ENCODE measurements at regions not wholly inside any gene's neighbourhood (a gene's known extent, or its start where the extent isn't known, plus 50 kb on each side); places are given as distances from the start of the nearest gene placed in this dataset.
A peak's percentile ranks its signal among the peaks of the same experiment; 100 is the strongest.
"Not testable (repeated sequence)": the region's sequence is repeated elsewhere in the genome, so short reads cannot be mapped to it uniquely, and the experiment has no call there.

GRCh38 chrX:96529386-96529785, 155.3 kb upstream of the DIAPH2 start:
- DNase-seq (ENCODE audit: low spot score): not testable (repeated sequence)

- DNase-seq (ENCODE audit: low spot score): no peak
These were observed 146.4 kb upstream of the DIAPH2 start for GRCh38 chrX:96538104-96538725.

- no peak for DNase-seq (ENCODE audit: low spot score)
These were observed 144.5 kb upstream of the DIAPH2 start for GRCh38 chrX:96540111-96540631.

- DNase-seq (ENCODE audit: low spot score): not testable (repeated sequence)
These were observed 138.4 kb upstream of the DIAPH2 start for GRCh38 chrX:96546281-96546680.

GRCh38 chrX:96551322-96551872, 133.2 kb upstream of the DIAPH2 start:
- DNase-seq (ENCODE audit: low spot score): no peak

DNA sequence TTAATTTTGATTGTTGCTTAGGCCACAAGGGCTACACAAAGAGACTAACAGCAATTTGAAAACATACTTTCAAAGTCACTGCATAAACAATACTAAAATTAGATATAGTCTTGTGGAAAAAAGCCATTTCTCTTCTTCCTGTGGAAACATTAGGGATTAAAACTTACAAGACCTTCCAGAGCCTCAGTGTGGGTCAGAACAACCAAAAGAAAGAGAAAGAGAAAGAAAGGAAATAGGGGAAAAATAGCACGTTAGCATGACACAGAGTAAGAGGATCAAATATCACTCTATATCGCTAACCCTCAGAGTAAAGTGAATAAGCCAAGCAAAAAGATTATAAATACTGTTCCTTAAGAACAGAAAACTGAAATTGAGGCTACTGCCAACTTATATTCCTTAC, 127.8 kb upstream of the DIAPH2 start:
- DNase-seq (ENCODE audit: low spot score): no peak

GRCh38 chrX:96561129-96561528, 123.5 kb upstream of the DIAPH2 start:
- not testable (repeated sequence) for DNase-seq (ENCODE audit: low spot score)

DNA sequence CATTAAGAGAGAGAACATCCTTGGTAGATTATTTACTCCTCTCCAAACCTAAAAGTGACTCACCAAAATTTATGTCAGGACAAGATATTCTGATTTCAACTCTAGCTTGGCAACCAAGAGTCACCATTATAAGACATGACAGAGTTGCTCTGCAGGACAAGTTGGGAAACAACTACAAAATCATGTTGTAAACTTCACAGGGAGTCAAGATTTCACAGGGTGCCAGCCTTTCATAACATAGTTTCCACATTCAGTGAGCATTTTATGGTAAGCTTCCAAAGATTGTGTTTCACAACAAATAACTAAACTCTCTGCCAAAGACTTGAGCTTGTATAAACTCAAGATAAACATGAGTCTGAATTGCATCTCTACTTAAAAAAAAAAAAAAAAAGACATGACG, 121.0 kb upstream of the DIAPH2 start:
- DNase-seq (ENCODE audit: low spot score): no peak

GRCh38 chrX:96564595-96564994, 120.0 kb upstream of the DIAPH2 start:
- DNase-seq (ENCODE audit: low spot score): no peak

- DNase-seq (ENCODE audit: low spot score): no peak
These were observed 117.8 kb upstream of the DIAPH2 start for GRCh38 chrX:96566878-96567277.

DNA sequence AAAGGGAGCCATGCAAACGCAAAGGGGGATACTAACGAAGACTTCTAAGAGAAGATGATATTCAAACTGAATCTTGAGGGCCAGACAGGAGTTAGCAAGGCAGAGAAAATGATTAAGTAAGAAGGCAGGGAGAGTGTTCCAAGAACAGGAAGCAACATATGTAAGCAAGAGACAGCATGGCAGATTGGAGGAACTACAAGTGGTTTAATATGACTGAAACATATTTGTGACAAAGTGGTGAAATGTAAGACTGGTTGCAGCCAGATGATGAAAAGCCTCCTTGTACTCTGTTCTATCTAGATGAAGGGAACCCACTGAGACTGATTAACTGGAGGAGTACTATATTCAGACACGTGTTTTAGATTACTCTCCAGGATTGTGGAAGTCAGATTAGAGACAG, 116.6 kb upstream of the DIAPH2 start:
- no peak for DNase-seq (ENCODE audit: low spot score)

GRCh38 chrX:96569034-96569433, 115.6 kb upstream of the DIAPH2 start:
- DNase-seq (ENCODE audit: low spot score): no peak

GRCh38 chrX:96575011-96575410, 109.6 kb upstream of the DIAPH2 start:
- no peak for DNase-seq (ENCODE audit: low spot score)

DNA sequence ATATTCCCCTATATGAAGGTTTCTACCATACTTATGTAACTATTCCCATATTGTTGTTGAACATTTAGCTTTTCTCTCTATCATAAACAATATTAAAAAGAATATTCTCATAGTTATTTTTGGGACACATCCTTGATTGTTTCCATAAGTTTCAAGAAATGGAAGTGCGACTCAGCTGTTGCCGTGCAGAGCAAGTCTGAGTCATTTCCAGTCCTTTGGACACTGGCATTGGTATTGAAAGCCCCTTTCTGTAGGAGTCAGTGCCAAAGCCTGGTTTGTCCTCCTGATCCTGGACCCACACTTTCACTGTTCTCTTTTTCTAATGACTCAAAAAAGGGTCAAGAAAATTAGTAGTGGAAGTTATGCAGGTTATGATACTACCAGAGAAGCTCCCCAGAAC, 108.3 kb upstream of the DIAPH2 start:
- peak; percentile 4 for DNase-seq (ENCODE audit: low spot score)

DNA sequence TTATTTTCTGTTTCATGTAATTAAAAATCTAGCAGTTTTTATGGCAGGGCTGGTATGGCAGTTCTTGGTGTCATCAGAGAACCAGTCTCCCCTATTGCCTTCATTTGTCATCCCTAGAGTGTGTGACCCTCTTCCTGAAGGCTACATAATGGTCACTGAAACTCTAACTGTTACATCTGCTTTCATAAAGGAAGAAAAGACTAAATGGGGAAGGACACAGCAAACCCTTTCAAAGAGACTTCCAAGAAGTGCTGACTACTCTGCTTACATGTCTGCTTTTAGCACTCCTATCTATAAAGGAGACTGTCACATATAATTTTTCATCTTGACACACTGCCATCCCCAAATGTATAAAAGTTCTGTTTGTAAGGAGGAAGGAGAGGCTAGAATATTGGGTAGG, 105.9 kb upstream of the DIAPH2 start:
- no peak for DNase-seq (ENCODE audit: low spot score)

DNA sequence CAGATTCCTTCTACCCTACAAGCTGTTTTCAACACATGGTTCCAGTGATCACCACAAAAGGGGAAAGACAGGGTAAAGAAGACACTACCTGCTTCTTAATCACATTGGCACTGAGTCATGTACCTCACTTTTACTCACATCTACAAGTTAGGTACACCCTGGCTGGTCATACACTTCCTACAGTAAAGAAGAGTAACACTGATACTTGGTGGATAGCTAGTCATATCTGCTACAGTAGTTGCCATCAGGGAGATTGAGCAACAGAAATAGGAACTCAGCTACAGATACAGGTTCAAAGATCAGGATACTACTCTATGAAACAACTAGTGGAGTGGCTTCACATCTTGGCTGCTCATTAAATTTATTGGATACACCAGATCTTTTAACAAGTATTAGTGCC, 105.4 kb upstream of the DIAPH2 start:
- DNase-seq (ENCODE audit: low spot score): no peak

- no peak for DNase-seq (ENCODE audit: low spot score)
These were observed 94.2 kb upstream of the DIAPH2 start for GRCh38 chrX:96590403-96590802.

- DNase-seq (ENCODE audit: low spot score): no peak
These were observed 93.2 kb upstream of the DIAPH2 start for GRCh38 chrX:96591421-96591820.

- DNase-seq (ENCODE audit: low spot score): not testable (repeated sequence)
These were observed 86.8 kb upstream of the DIAPH2 start for GRCh38 chrX:96597847-96598246.

- DNase-seq (ENCODE audit: low spot score): peak; percentile 9
These were observed 72.9 kb upstream of the DIAPH2 start for GRCh38 chrX:96611619-96612362.

- no peak for DNase-seq (ENCODE audit: low spot score)
These were observed 69.2 kb upstream of the DIAPH2 start for GRCh38 chrX:96615448-96615847.

GRCh38 chrX:96619588-96619987, 65.1 kb upstream of the DIAPH2 start:
- no peak for DNase-seq (ENCODE audit: low spot score)

- no peak for DNase-seq (ENCODE audit: low spot score)
These were observed 62.8 kb upstream of the DIAPH2 start for GRCh38 chrX:96621811-96622210.
